SH-SY5Y (cell line): ENCODE measurements at regions not wholly inside any gene's neighbourhood (a gene's known extent, or its start where the extent isn't known, plus 50 kb on each side); places are given as distances from the start of the nearest gene placed in this dataset.

Source experiments
- GATA2 ChIP-seq: IDR thresholded peaks from 2 replicates; pipeline ENCODE4 v1.6.1; 2011; ENCODE audit warnings: mild to moderate bottlenecking, low read depth, low read length
- GATA3 ChIP-seq: IDR thresholded peaks from 2 replicates; pipeline ENCODE4 v1.6.1; 2011; ENCODE audit warnings: low read depth, mild to moderate bottlenecking, low read length, moderate library complexity

GRCh38 chr17:70510288-70510687 is 341.0 kb downstream of the KCNJ2 start:
- TF ChIP-seq GATA2, result no peak
- TF ChIP-seq GATA3, result no peak
